Activated CD4-positive, alpha-beta T cell treated with anti-CD3 and anti-CD28 coated beads, Interleukin-2, amount 50 U/mL, for 16 hours (primary cell): ENCODE measurements at regions not wholly inside any gene's neighbourhood (a gene's known extent, or its start where the extent isn't known, plus 50 kb on each side); places are given as distances from the start of the nearest gene placed in this dataset.

Experiments
- DNase-seq: peaks from one replicate; pipeline ENCODE4 v3.0.0-alpha.2; 2020

DNA sequence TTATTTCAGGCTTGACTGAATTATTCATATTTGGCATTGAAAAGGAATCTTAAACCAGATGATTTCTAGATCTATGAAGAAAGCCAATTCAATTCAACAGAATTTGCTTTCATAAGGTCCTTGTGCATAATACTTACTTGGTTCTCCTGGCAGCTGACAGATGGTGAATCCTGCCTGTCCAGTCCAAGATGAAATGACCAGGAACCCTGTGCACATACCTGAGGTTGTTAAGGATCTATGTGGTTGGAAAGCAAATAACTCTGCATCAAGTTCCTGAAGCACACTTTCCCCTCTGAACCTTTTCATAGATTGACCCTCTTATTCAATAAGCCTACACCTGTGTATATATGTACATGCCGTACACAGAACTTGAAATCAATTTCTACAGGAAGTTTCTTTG, 562.7 kb downstream of the PPARGC1A start:
- DNase-seq, result no peak

DNA sequence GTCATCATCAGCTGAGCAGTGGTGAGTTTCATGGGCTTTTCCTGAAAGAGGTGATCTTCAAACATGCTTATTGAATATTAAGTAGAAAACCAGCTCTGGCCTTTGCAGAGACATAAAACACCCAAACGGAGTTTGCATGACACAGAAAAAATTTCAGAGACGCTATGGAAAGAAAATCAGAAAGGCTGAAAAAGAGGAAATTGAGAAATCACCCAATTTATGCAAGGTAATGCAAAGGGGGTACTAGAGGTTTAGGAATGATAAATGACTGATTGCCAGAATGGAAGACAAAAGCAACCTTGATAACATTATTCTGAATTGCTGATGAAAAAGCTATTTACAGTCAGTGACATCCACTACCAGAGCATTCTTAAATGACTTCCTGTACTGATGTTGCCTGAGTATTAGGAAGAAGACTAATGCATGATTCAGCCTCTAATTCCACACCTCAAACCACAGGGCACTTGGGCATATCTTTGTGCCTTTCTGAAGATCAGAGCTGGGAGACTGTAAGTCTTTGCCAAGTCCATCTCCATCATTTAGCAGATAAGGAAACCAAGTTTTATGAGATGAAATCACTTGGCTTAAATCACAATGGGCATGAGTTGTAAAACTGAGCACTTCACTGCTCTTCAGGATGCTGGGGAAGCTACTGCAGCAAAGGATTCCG, 565.7 kb downstream of the PPARGC1A start:
- DNase-seq, result no peak

DNA sequence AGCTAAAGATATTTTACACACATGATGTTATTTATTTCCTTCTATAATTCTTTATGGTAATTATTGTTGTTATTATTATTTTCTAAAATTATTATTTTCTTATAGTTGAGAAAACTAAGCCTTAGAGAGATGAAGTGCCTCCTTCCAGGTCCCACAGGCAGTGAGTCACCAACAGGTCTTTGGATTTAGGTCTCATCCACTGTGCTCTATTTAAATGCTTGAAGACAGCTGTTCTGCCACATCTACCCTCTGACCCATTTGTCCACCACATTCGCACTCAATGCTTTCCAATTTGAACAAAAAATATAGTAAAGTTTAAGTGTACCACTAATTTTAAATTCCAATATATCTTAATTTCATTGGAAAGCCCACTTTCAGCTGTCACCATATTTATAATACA, 566.4 kb downstream of the PPARGC1A start:
- no peak for DNase-seq

DNA sequence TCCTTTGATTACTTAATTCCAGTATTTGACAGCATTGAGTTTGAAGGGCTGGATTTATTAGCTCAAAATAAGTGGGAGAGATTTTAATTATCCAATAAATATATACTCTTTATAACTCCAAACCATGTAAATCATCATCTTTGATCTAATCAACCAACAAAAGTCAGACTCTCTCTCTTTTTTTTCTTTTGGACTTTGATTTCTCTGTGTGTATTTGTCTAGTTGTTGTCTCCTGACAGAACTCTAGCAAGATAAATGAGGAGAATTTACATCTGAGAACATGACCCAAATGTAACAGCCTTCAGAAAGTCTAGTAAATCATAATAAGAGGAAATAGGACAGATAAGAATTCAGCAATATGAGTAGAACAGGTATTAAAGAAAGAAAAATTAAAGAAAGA, 567.1 kb downstream of the PPARGC1A start:
- DNase-seq, result no peak

DNA sequence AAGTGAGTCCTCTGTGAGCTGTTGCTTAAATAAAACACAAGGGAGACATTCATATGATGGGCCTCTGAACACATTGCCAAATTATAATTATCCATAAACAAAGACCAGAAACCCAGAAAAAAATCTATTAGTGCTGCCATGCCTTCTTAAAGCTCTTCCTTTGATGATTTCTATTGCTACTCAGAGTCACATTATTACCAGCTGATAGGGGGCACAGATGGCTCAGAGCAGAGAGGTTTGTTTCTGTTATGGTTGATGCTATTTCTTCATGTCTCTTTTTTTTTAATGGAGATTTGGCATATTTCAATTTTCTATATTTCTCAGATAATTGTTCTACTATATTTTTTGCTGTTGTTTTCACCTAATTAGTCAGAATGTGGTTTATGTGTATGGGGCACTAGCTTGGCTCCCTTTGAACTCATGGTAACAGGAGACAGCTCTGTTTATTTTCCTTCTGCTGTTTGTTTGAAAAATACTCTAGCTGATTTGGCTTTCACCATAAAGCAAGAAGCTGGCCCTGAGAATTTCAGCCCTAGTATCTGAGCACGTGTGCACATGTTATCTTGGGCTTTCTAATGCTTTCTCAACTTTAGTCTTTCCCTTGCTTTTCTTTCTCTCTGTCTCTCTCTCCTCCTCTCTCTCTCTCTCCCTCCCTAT, 568.8 kb downstream of the PPARGC1A start:
- no peak for DNase-seq

DNA sequence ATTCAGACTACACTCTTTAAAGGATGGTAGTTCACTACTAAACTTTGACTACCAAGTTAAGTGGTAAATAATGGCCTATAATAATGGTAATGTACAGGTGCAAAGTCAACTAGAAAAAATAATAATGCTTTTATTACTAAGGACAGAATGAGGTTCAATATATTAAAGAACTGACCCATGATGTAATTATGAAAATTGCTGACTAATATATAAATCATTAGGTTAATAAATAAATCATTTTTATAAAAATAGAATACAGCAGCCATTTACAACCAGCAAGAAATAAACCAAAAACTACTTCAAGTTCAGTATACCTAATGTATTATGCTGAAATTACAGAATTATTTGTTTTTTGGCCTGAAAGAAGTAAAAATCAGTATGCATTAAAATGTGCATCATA, 577.2 kb downstream of the PPARGC1A start:
- DNase-seq, result no peak

DNA sequence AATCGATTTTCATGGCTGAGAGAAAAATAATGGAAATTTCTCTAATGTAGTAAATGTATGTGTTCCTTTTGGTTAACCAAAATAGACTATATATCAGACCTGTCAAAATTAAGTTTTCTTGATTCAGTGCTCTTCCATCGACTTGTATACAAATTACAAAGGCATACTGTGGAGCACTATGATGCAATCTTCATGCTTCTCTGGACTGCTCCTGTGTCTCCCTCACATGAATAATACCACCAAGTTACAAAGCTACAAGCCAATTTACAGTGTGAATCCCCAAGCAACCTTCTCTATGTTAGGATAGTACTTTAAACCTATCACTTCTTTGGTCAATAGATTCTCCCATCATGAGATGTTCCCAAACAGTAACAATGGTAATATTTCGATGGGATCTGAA, 577.9 kb downstream of the PPARGC1A start:
- no peak for DNase-seq

DNA sequence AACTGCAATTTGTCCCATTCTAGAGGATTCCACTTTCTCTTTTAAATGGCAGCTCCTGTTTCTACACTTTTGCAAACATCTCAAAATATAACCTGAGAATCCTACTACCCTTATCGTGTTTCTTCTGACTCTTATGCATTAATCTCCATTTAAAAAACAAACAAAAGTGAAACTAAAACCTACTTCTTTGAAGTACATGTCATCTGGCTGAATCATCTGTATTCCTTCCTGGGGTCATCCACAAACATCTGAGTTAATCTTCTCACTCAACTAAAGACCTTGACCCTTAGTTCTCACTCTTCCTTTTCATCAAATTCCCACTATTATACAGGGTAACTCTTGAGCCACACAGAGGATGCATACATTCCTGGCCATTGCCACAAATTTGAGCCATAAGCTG, 584.8 kb downstream of the PPARGC1A start:
- no peak for DNase-seq

DNA sequence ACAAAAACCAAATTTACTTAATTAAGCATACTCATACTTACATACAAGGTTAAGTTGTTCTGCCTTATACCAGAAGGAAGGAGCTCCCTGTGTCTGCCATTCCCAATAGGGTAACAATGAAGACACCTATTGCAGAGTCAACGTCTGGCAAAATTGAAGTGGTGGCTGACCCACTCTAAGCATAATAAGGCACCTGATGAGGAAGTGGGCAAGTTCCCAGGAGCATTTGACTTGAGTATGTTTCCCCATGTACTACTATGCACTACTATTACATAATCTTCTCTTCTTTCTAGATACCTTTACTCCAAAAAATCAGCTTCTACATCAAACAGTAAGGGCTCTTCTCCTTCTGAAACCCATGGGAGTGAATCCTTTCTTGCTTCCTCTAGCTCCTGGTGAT, 591.5 kb downstream of the PPARGC1A start:
- DNase-seq, result no peak

DNA sequence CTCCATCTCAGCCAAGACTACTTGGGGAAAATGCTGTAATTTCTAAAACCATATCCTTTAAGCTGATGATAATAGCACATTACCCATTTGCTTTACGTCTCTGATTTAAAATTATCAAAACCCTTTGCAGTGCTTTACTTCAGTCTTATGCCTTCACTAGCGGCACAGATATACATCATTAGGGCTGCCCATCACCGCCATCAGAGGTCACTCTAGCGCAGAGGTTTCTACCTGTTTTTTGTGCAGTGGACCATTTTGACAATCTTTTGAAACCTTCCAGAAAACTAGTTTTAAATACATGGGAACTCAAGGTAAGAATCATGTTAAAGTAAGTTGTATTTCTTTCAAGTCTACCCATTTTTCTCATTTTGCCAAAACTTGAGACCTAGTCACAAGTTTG, 592.5 kb downstream of the PPARGC1A start:
- DNase-seq, result no peak

DNA sequence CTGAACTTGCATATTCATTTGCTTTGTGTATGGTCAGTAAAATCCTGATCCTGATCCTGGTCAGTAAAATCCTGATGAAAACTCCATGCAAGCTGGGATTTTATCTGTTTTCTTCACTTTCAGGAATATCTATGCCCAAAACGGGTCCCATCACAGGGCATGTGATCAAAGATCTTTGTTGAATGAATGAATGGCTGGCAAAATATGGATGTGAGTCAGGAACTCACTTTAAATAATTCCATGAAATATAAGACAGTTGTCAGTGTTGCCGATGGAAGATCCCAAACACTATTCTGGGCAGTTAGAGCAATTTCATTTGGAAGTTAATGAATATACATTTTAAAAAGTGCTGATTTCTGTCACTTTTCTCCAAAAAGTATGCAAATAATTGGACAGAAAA, 598.4 kb downstream of the GBA3 start:
- DNase-seq, result no peak

DNA sequence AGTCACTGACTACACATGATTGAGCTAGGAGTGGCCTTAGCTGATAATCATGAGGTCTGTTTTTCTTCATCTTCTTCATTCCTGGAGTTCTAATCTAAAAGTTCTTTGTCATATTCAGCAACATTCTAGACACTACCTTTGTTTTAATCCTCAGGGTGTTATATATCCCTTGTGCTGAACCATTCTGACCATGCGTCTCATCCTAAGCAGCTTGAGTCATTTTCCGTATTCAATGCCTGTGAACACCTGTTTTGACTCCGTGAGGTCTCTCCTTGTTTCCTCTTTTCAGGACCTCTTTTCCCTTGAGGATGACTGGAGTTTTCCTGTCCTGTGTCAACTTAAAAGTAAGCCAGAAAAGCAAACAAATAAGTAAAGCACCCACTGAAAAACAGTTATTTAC, 597.9 kb downstream of the GBA3 start:
- no peak for DNase-seq

DNA sequence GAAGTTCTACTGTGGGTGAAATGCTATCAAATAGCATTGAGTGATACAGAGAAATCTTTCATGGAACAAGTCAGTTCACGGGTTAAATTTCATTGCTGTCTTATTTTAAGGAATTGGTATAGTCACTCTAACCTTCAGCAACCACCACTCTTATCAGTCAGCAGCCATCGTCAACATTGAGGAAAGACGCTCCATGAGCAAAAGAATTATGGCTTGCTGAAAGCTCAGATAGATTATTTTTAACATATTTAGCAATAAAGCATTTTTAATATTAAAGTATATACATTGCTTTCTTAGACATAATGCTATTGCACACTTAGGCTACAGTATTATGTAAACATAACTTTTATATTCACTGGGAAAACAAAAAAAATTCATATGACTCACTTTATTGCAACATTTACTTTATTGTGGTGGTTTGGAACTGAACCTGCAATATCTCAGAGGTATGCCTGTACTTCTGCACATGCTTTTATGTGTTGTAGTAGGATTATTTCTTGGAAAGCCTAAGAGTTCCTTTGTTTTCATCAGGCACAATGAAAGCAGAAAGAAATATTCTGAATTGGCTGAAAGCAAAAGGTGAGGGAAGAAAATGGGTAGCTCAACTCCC, 586.7 kb downstream of the GBA3 start:
- no peak for DNase-seq

DNA sequence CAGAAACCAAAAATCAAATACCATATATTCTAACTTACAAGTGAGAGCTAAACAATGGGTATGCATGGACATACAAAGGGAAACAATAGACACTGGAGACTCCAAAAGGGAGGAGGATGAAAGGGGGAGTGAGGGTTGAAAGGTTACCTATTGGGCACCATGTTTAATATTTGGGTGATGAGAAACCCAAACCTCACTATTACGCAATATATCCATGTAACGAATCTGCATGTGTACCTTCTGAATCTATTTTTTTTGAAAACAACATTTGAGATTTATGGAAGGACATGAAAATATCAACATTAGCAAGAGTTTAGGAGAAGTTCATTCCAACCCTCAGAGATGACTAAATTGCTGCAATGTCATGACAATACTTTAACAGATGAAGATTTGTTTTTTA, 586.1 kb downstream of the GBA3 start:
- no peak for DNase-seq

DNA sequence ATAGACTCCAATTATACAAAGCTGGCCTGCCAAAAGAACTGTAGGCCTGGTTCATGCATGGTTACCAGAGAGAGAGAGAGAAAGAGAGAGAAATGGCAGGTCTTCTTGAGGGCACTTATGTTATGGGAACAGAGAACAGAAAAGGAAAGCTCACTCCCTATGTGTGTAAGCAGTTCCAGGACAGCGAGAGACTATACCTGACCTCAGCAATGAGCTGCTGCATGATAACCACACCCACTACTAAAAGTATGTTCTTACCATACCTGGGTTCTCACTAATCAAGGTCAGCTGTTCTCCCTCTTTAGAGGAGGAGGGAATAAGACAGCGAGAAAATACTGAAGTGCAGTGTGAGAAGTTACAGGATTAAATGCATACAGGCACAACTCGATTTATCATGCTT, 583.3 kb downstream of the GBA3 start:
- no peak for DNase-seq

DNA sequence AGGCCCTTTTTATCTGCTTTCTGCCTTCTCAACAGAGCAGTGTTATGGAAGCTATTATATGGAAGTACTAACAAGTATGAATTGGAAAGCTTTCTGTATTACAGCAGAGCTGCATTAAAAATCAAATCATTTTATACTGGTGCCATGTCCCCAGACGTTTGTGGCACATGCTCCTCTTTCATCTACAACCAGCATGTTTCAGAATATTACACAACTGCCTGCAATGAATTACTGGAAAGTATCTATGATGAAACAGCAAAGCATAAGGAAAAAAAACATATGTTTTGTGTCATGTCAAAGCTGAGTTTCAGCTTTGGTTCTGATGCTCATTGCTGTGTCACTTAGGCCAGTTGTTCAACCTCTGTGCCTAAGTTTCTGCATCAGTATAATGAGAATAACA, 576.8 kb downstream of the GBA3 start:
- DNase-seq, result no peak

DNA sequence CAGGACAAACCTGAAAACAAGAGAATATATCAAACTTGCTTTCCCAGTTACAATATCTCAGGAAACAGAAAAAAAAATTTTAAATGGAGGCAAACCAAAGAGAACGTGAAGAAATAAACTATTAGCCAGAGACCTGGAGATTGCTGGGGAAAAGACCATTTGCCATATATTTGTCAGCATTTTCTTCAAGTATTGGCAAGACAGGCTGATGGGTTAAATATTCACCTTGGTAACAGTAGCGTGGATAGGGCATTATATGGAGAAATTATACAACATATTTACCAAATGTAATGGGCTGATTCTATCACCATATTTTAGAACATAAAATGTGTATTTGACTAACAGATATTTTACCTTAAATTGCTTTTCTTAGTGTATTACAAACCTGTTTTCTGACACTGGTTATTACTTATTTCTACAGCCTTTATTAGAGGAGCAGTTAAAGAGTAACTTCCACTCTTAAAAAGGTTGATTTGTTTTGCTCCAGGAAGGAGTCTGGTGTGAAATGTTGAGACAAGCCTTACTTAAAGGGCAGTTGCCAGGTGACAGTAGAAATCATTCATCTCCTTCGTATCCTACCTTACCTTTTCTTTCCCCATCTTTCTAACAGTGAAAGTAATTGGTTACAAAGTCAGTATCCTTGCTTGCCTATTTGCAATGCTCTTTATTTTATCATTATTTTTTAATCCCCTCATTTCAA, 575.5 kb downstream of the GBA3 start:
- DNase-seq, result no peak

DNA sequence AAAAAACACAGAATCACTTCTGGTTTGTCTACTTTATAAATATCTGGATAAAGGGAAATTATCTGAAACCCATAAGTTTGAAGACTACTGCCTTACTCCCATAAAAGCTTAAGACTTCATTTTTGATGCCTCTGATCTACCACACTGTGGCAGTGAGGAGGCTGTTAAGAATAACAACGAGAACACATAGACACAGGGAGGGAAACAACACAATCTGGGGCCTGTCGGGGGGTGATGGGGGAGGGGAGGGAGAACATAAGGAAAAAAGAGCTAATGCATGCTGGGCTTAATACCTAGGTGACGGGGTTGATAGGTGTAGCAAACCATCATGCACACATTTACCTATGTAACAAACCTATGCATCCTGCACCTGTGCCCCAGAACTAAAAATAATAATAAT, 573.7 kb downstream of the GBA3 start:
- DNase-seq, result no peak

DNA sequence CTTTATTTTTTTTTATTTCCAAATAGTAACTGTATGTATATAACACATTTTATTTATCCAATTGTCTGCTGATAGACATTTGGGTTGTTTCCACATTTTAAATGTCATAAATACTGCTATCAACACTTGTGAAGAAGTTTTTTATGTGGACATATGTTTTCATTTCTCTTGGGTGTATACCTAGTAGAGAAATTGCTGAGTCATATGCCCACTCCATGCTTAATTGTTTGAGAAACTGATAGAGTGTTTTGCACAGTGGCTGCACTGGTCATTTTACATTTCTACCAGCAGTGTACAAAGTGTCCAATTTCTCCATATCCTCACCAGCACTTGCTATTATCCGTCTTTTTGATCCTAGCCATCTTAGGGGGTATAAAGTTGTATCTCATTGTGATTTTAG, 567.8 kb downstream of the GBA3 start:
- DNase-seq, result no peak

DNA sequence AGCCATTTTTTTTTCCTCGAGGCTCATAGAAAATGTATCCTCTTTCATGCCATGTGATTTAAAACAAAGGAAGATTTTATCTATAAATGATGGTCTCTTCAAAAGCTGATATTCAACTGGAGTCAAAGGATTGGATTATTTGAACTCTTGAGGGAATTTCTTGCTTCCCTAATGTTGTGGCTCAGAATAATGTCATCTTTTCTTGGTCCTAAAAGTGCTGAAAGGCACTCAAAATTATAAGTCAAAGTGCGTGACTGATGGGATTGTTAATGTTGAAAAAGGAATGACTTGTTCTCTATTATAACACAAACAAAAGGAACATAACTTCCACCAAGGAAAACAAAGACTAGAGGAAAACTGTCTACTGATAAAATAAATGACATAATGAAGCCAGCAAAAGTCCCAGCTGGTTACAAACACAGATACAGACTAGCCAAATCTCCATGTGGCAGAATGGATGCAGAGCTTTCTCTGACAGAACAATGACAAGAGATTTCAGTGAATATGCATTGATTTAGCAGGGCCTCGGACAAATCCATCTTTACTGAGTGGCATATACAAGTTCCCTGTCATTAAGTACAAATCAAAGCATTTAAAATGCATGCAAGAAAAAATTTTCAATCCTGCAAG, 552.6 kb downstream of the GBA3 start:
- DNase-seq, result no peak

DNA sequence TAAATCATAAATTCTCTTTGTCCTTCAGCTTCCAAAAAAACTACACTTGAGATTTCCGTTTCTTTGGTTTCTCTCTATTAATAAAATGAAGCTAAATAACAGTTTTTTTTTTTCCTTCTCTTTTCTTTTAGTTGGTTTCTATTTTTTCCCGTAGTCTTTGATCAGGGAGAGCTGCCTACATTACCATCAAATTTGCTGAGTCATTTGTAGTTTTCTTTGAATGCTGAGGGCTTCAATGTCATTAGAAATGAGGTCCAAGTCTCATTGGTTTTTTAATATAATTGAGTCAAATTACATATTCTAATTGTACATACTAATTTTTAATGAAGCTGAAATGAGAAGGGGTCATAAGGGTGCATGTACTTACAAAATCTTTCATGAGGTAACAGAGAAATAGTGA, 550.2 kb downstream of the GBA3 start:
- DNase-seq, result no peak

DNA sequence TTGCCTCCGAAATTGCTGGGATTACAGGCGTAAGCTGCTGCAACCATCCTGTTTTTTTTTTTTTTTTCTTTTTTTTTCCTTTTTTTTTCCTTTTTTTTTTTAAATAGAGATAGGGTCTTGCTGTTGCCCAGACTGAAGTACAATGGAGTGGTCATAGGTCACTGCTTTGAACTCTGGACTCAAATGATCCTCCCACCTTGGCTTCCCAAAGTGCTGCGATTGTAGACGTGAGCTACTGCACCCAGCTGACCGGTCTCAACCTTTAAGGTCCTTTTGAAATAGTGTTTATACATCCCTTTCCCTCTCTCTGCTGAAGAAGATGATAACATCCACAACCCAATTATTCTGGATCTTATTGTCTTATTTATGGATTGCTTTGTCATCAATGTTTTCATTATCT, 548.7 kb downstream of the GBA3 start:
- DNase-seq, result no peak

DNA sequence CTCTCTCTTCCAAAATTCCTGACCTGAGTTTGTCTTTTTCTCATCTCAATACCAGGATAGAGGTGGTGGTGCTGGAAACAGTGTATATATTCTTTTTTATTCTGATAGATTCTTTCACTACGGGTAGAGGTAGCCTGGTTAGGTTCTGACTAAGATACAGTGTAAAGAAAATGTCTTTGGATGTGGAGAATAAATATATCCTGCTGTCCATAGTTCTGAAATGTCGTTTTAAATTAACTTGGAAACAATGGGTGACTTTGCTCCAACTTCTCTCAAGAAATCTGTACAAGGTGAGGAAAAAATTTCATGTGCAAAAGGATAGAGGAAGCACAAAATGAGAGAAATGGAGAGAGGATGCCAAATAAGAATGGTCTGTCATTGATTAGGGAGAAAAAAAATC, 546.1 kb downstream of the GBA3 start:
- DNase-seq, result no peak

DNA sequence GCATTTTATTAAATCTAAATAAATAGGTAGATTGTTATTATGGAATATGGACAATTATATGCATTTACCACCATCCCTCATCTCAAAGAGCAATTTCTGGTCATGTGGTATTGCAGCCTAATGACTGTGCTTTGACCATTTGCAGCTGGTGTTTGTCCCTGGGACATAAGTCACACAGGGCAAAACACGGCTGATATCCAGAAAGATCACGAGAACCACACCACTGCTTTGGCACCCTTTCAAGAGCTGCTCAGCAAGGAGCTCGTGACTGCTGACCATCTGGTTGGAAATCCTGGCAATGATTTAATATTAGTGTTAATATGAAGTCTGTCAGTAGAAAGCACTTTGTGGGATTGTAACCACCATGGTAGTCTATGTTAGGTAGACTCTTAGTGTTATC, 545.0 kb downstream of the GBA3 start:
- DNase-seq, result no peak
